IMR-90 (cell line): ENCODE measurements at regions not wholly inside any gene's neighbourhood (a gene's known extent, or its start where the extent isn't known, plus 50 kb on each side); places are given as distances from the start of the nearest gene placed in this dataset.

Experiments used
- ATAC-seq: fragments of 200-7000 bp; cut with Tn5 transposase; 2 replicates; pipeline ENCODE4 v1.9.1; 2020; ENCODE audit warnings: low read depth, mild to moderate bottlenecking, moderate library complexity
- BruUV-seq: library from RNA; stranded (reverse); fragments of 400-500 nt; replicated peaks from 2 replicates; lab custom pipeline; 2021; lab: Mats Ljungman, UMichigan
- CTCF ChIA-PET: fragments of 300-600 bp; formaldehyde crosslinking; extraction: SDS; loops from one replicate; lab custom pipeline; 2021; ENCODE audit warnings: antibody characterized with exemption; lab: Yijun Ruan, JAX
- POLR2A ChIA-PET: fragments of 300-600 bp; sonication (Branson Sonifier 250); formaldehyde crosslinking; loops from one replicate; lab custom pipeline; 2022; ENCODE audit warnings: antibody characterized with exemption; ENCODE audit not compliant: unreplicated experiment; lab: Charles Lee
- DNase-seq: peaks from one replicate; pipeline ENCODE4 v3.0.0; 2013
- H2AFZ ChIP-seq: replicated peaks from 2 replicates; pipeline ENCODE3; 2013; ENCODE audit warnings: low read length, mild to moderate bottlenecking; ENCODE audit not compliant: poor library complexity
- H2AK5ac ChIP-seq: 2 replicates; pipeline ENCODE4 v1.6.1; 2013; ENCODE audit warnings: low read depth, low read length, inconsistent platforms
- H2AK9ac ChIP-seq: replicated peaks from 2 replicates; pipeline ENCODE3; 2013; ENCODE audit warnings: mild to moderate bottlenecking, low read depth, low read length, moderate library complexity; ENCODE audit not compliant: poor library complexity
- H2BK120ac ChIP-seq: 2 replicates; pipeline ENCODE4 v1.6.1; 2013; ENCODE audit warnings: low read depth, low read length, inconsistent platforms
- H2BK15ac ChIP-seq: 3 replicates; pipeline ENCODE4 v1.6.1; 2013; ENCODE audit warnings: low read depth, low read length, inconsistent platforms
- H2BK20ac ChIP-seq: 2 replicates; pipeline ENCODE4 v1.6.1; 2013; ENCODE audit warnings: low read depth, mild to moderate bottlenecking, inconsistent platforms, low read length, moderate library complexity
- H2BK5ac ChIP-seq: 2 replicates; pipeline ENCODE4 v1.6.1; 2013; ENCODE audit warnings: mild to moderate bottlenecking, low read depth, low read length, inconsistent platforms; ENCODE audit not compliant: poor library complexity, severe bottlenecking
- H3K14ac ChIP-seq: replicated peaks from 2 replicates; pipeline ENCODE4 v1.6.1; 2013; ENCODE audit warnings: low read depth, low read length, inconsistent platforms
- H3K18ac ChIP-seq: 2 replicates; pipeline ENCODE4 v1.6.1; 2013; ENCODE audit warnings: low read depth, low read length, control low read depth
- H3K23ac ChIP-seq: 2 replicates; pipeline ENCODE4 v1.6.1; 2013; ENCODE audit warnings: low read depth, low read length, inconsistent platforms
- H3K27ac ChIP-seq: 2 replicates; pipeline ENCODE4 v1.5.1; 2013; ENCODE audit warnings: mild to moderate bottlenecking, control low read depth, low read length; ENCODE audit not compliant: insufficient read depth
- H3K27me3 ChIP-seq: 2 replicates; pipeline ENCODE4 v1.6.1; 2013; ENCODE audit warnings: low read length; ENCODE audit not compliant: control insufficient read depth, insufficient read depth
- H3K36me3 ChIP-seq: 2 replicates; pipeline ENCODE4 v1.6.1; 2013; ENCODE audit warnings: low read length, mixed read lengths; ENCODE audit not compliant: control insufficient read depth, insufficient read depth
- H3K4ac ChIP-seq: 2 replicates; pipeline ENCODE4 v1.6.1; 2013; ENCODE audit warnings: low read depth, low read length, inconsistent platforms
- H3K4me1 ChIP-seq: 2 replicates; pipeline ENCODE4 v1.6.1; 2013; ENCODE audit warnings: low read length, mixed read lengths; ENCODE audit not compliant: control insufficient read depth, insufficient read depth
- H3K4me2 ChIP-seq: 2 replicates; pipeline ENCODE4 v1.6.1; 2013; ENCODE audit warnings: low read depth, mild to moderate bottlenecking, control low read depth, low read length, moderate library complexity
- H3K4me3 ChIP-seq: 2 replicates; pipeline ENCODE4 v1.5.1; 2013; ENCODE audit warnings: low read depth, mild to moderate bottlenecking, control low read depth, low read length, moderate library complexity; ENCODE audit not compliant: insufficient read depth
- H3K56ac ChIP-seq: 2 replicates; pipeline ENCODE4 v1.6.1; 2013; ENCODE audit warnings: low read length, inconsistent platforms; ENCODE audit not compliant: insufficient read depth; ENCODE audit errors: extremely low read depth
- H3K79me1 ChIP-seq, 2 experiments: 2 replicates each; pipeline ENCODE4 v1.6.1; 2013; ENCODE audit warnings: low read length in 2 of 2, inconsistent platforms in 1 of 2, low read depth in 1 of 2
- H3K9ac ChIP-seq: 2 replicates; pipeline ENCODE4 v1.6.1; 2013; ENCODE audit warnings: low read depth, low read length, control low read depth
- H3K9me1 ChIP-seq: 2 replicates; pipeline ENCODE4 v1.6.1; 2013; ENCODE audit warnings: low read length, inconsistent platforms; ENCODE audit not compliant: insufficient read depth
- H3K9me3 ChIP-seq: 2 replicates; pipeline ENCODE4 v1.6.1; 2013; ENCODE audit warnings: low read length; ENCODE audit not compliant: control insufficient read depth, insufficient read depth
- H4K20me1 ChIP-seq: 2 replicates; pipeline ENCODE4 v1.6.1; 2013; ENCODE audit warnings: low read length, inconsistent platforms; ENCODE audit not compliant: insufficient read depth
- H4K5ac ChIP-seq: 2 replicates; pipeline ENCODE4 v1.6.1; 2013; ENCODE audit warnings: mild to moderate bottlenecking, low read depth, low read length, control low read depth
- H4K8ac ChIP-seq, 2 experiments: 2 replicates each; pipeline ENCODE4 v1.6.1; 2013; ENCODE audit warnings: low read depth in 2 of 2, low read length in 2 of 2, control low read depth in 1 of 2, inconsistent platforms in 1 of 2
- H4K91ac ChIP-seq: 2 replicates; pipeline ENCODE4 v1.6.1; 2013; ENCODE audit warnings: low read depth, low read length, inconsistent platforms; ENCODE audit not compliant: insufficient read depth
- FOS ChIP-seq: fragments of 150-350 bp; IDR thresholded peaks from 2 replicates; pipeline ENCODE4 v1.6.1; 2016; ENCODE audit warnings: low read depth, low read length
- MAFK ChIP-seq: IDR thresholded peaks from 2 replicates; pipeline ENCODE4 v1.6.1; 2012; ENCODE audit warnings: low read depth, low read length, improper control_type of control experiment
- RAD21 ChIP-seq: IDR thresholded peaks from 2 replicates; pipeline ENCODE4 v1.6.1; 2012; ENCODE audit warnings: low read length, improper control_type of control experiment
- WGBS, 2 experiments: methylation state at CpG; one replicate each; pipeline versions ENCODE4 v1.1.5 to v1.1.7; 2013; ENCODE audit warnings: missing lambda C conversion rate in 2 of 2; ENCODE audit not compliant: insufficient read length in 1 of 2; ENCODE audit errors: extremely low coverage in 2 of 2; 5-methylcytosine and 5-hydroxymethylcytosine counted together
- dilution Hi-C: fragments of 300-500 bp; cut with HindIII; formaldehyde crosslinking; loops from one replicate; pipeline ENCODE4 v1.14.3; 2018; ENCODE audit warnings: low sequenced_read_pairs; ENCODE audit not compliant: unreplicated experiment
- in situ Hi-C: fragments of 300-500 bp; cut with MboI; formaldehyde crosslinking; loops from 3 replicates; pipeline ENCODE4 v1.14.3; 2019; ENCODE audit warnings: low sequenced_read_pairs, inconsistent platforms, mixed read lengths
- intact Hi-C: fragments of 100-400 bp; cut with micrococcal nuclease; formaldehyde crosslinking; loops from 2 replicates; pipeline ENCODE4 v1.10.0; 2022

- no peak overlapping the region for H3K4me2 ChIP-seq
- dilution Hi-C loops = no loop called here
- H2AK9ac ChIP-seq = no peak overlapping the region
- H2AFZ ChIP-seq = no peak overlapping the region
- no peak for TF ChIP-seq MAFK
- 0 out of 2 replicates have a peak, but pooled peaks have one; percentile 8 for TF ChIP-seq RAD21
- TF ChIP-seq FOS = no peak
- H3K79me1 ChIP-seq = no peaks in the 10 kb centered on the region
- H2BK20ac ChIP-seq = no peak overlapping the region
- H3K4me1 ChIP-seq = no peaks in the 10 kb centered on the region
- ChIA-PET CTCF (no interaction called here), POLR2A (no interaction called here)
- in situ Hi-C loops = no loop called here
- no peaks in the 10 kb centered on the region for H3K36me3 ChIP-seq
- BruUV-seq = no TSS peak
- no peaks in the 10 kb centered on the region for H4K20me1 ChIP-seq
- H3K9me1 ChIP-seq = no peaks in the 10 kb centered on the region
- no peak overlapping the region for H2BK120ac ChIP-seq
- no peak overlapping the region for H4K8ac ChIP-seq
- no peak overlapping the region for H3K56ac ChIP-seq
- no peaks in the 10 kb centered on the region for H3K27me3 ChIP-seq
- no peak overlapping the region for H3K14ac ChIP-seq
- no peak overlapping the region for H2BK5ac ChIP-seq
- intact Hi-C loops = no loop called here
- no peak overlapping the region for H3K4me3 ChIP-seq
- DNase-seq = no peak
- H3K18ac ChIP-seq = no peak overlapping the region
- no peak overlapping the region for H4K91ac ChIP-seq
- no peak for ATAC-seq
- H3K9ac ChIP-seq = no peak overlapping the region
- H4K5ac ChIP-seq = no peak overlapping the region
- no peak overlapping the region for H3K27ac ChIP-seq
- no peak overlapping the region for H2AK5ac ChIP-seq
- no peak overlapping the region for H2BK15ac ChIP-seq
- no peaks in the 10 kb centered on the region for H3K9me3 ChIP-seq
- H3K23ac ChIP-seq = no peak overlapping the region
- H3K4ac ChIP-seq = no peak overlapping the region
- no CpG with 5 or more reads among the region's 1 CpG for WGBS, 2 experiments
Measured at GRCh38 chr16:63720848-63721247, 1401.0 kb downstream of the CDH11 start.
